Cardiac fibroblast (primary cell): ENCODE measurements at regions not wholly inside any gene's neighbourhood (a gene's known extent, or its start where the extent isn't known, plus 50 kb on each side); places are given as distances from the start of the nearest gene placed in this dataset.
"Not testable (repeated sequence)": the region's sequence is repeated elsewhere in the genome, so short reads cannot be mapped to it uniquely, and the experiment has no call there.

Experiments
- DNase-seq, 2 donors: peaks; one replicate each; pipeline versions ENCODE4 v3.0.0 to v3.0.0-alpha.2; 2010; ENCODE audit warnings: low read depth in 2 of 2
- H3K4me3 ChIP-seq, 2 donors: replicated peaks in 1 of 2; 1 replicate in 1 of 2; 2 replicates in 1 of 2; pipeline ENCODE4 v1.5.1; 2011; ENCODE audit warnings: low read depth in 2 of 2, low read length in 2 of 2, mild to moderate bottlenecking in 2 of 2, moderate library complexity in 1 of 2
- TF ChIP-seq, protein P1 (sequence below): IDR thresholded peaks from one replicate; pipeline ENCODE4 v1.5.1; 2011; ENCODE audit warnings: low read depth, mild to moderate bottlenecking, low read length, inconsistent platforms

DNA sequence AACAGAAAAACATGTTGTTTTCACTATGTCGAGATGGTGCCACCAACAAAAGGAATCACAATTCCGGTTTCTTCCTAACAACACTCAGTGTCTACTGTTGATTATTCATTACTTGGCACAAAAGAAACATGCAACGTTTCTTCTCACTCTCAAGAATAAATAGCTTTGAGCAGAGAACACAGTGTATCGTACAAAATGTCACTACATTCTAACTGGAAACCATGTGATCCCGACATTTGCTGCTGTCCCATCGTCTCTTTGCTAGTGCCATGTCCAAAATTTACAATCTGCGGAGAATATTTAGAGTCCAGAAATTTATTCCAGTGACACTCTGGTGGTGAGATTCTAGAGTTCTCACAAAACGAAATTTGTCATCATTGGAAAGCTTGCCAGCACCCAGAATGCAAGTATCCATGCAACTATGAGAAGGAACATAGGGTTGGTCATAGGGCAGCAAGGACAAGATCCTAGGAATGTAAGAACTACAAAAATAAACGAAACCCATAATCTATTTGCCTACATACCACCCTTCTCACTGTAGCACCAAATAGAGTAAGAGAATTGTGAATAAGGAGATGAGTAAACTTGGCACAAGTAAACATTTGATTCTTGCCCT lies 505.1 kb downstream of the LTN1 start:
- no peak overlapping the region for H3K4me3 ChIP-seq
- TF ChIP-seq, protein P1, sequence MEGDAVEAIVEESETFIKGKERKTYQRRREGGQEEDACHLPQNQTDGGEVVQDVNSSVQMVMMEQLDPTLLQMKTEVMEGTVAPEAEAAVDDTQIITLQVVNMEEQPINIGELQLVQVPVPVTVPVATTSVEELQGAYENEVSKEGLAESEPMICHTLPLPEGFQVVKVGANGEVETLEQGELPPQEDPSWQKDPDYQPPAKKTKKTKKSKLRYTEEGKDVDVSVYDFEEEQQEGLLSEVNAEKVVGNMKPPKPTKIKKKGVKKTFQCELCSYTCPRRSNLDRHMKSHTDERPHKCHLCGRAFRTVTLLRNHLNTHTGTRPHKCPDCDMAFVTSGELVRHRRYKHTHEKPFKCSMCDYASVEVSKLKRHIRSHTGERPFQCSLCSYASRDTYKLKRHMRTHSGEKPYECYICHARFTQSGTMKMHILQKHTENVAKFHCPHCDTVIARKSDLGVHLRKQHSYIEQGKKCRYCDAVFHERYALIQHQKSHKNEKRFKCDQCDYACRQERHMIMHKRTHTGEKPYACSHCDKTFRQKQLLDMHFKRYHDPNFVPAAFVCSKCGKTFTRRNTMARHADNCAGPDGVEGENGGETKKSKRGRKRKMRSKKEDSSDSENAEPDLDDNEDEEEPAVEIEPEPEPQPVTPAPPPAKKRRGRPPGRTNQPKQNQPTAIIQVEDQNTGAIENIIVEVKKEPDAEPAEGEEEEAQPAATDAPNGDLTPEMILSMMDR = no peak
- DNase-seq = peak in 1 of 2 donors; percentile 22

DNA sequence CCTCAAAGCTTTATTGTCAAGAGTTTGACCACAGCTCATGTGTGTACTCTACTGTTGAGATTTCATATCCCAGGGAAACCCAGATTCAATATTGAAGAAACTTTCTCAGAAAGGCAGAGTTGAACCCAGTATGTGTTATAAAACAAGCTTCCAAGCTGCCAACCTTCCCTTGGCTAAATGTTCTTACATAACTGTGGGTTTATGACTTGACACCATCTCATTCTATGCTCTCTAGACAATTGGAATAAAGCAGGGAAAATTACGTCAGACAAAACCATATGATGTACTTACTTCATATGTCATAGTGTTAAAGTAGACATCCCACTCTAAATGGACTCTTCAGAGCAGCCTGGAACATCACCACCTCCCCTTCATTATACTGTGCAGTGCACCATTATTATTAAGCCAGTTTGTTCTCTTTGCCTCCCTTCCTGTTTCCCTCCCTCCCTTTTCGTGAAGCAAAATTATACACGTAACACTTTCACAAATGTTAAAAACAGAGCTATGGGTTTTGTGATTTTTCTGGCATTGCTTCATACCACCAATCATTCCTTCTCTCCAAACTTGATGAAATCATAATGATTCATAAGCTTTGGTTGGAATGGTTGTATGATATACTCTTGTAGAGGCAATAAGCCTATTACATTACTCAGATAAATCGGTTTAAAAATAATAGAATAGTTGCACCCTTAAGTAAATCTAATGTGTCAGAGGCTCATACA lies 507.2 kb downstream of the LTN1 start:
- DNase-seq = peak; percentile 58 to 92
- TF ChIP-seq, protein P1 = no peak
- H3K4me3 ChIP-seq = no peak overlapping the region

DNA sequence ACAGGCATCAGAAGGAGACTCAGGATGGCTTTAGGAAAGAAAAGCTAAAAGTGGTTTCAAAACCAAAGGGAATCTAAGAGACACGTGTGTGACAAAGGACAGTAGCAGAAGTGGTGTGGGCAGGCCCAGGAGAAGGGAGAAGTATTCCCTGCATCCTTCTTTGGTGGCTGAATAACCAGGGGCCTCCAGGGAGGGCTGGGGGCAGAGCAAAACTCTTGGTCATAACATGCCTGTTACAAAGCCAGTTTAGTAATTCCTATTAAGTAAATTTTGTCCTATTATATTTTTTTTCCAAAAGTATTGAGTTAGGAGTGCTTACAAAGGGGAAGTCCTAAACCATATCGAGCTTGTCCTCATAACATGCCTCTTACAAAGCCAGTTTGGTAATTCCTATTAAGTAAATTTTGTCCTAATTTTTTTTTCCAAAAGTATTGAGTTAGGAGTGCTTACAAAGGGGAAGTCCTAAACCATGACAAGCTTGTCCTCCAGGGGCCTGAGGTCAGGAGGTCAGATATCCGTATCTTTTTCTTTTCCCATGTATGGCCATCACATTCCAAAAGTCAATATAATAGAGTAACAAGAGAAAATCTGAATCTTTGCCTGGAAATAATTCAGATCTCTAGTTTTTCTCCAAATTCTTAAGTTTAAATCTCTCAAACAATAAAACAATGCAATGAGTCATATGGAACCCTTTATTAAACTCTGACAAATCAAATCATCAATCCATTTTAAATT lies 509.2 kb downstream of the LTN1 start:
- peak in 1 of 2 donors; percentile 19 for DNase-seq
- TF ChIP-seq, protein P1 = no peak
- H3K4me3 ChIP-seq = no peak overlapping the region

DNA sequence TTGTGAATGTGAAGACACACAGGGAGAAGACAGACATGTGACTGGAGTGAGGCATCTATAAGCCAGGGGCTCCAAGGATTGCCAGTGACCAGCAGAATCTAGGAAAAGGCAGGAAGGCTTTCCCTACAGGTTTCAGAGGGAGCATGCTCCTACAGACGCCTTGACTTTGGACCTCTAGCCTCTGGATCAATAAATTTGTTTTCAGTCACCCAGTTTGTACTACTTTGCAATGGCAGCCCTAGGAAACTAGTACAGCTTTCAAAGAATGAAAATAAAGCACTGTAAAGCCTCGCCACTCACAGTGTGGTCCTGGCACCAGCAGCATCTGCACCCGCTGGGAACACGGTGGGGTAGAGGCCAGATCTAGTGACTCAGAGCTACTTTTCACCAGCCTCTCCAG lies 510.0 kb downstream of the LTN1 start:
- H3K4me3 ChIP-seq = no peak overlapping the region
- no peak for DNase-seq
- TF ChIP-seq, protein P1 = no peak

DNA sequence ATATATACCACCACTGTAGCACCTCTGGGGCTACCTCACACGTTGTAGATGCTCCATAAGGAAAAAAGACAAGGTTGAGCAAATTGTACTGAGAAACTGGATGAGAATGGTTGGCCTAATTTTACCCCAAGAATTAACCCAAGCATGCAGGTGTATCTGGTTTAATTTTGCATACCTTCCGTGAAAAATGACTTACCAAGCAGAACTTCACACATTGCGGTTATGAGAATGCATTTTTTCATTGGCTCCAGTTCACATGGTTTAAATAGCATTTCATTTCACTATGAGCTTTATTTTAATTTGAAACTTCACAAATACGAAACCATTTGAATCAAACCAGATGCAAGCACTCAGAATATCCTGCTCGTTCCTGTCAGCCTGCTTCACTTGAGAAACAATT lies 512.2 kb downstream of the LTN1 start:
- TF ChIP-seq, protein P1 = no peak
- no peak for DNase-seq
- H3K4me3 ChIP-seq = no peak overlapping the region

DNA sequence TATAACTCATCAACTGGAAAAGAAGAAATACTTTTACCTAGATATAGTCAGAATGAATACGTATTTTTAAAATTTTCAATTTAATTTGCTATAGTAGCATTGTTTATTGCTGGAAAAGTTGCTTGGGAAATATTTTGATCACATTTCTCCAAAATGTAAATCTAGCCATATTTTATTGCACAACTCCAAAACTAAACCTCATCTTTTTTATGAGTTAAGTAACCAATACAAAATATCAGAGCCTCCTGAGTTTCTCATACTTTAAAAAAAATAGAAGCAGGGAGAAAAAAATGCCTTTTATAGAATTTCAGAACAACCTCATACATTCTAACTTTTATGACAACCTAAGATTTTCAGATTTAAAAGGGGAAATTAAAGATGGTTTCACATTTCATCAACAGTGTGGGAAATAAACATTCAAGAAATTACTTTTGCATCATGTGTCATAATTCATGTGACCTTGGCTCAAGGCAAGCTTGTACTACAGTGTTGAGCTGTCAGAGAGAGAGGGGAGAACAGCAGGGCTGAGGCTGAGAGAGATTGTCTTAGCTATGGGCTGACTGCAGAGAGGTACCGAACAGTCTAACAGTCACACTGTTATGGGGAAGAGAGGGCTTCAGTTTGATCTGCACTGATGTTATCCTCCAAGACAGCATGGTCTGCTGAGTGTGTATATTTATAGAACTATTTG lies 519.0 kb downstream of the LTN1 start:
- TF ChIP-seq, protein P1 = no peak
- no peak overlapping the region for H3K4me3 ChIP-seq
- DNase-seq = peak; percentile 49 to 60

DNA sequence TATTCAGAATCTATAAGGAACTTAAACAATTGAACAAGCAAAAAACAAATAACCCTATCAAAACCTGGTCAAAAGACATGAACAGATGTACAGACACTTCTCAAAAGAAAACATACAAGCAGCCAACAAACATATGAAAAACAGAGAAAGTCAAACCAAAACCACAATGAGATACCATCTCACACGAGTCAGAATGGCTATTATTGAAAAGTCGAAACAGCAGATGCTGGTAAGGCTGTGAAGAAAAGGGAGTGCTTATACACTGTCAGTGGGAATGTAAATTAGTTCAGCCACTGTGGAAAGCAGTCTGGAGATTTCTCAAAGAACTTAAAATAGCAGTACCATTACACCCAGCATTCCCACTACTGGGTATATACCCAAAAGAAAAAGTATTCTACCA lies 520.1 kb downstream of the LTN1 start:
- DNase-seq = peak in 1 of 2 donors; percentile 53
- H3K4me3 ChIP-seq = not testable (repeated sequence)
